GM19239 (cell line): ENCODE measurements at regions not wholly inside any gene's neighbourhood (a gene's known extent, or its start where the extent isn't known, plus 50 kb on each side); places are given as distances from the start of the nearest gene placed in this dataset.

Experiments
- DNase-seq: peaks from one replicate; pipeline ENCODE4 v3.0.0; 2011; ENCODE audit warnings: low spot score; ENCODE audit not compliant: insufficient read length
- FAIRE-seq: peaks from 2 replicates; lab custom pipeline; 2011; peaks lifted over from hg19 to GRCh38; lab: Jason Lieb, UNC

DNA sequence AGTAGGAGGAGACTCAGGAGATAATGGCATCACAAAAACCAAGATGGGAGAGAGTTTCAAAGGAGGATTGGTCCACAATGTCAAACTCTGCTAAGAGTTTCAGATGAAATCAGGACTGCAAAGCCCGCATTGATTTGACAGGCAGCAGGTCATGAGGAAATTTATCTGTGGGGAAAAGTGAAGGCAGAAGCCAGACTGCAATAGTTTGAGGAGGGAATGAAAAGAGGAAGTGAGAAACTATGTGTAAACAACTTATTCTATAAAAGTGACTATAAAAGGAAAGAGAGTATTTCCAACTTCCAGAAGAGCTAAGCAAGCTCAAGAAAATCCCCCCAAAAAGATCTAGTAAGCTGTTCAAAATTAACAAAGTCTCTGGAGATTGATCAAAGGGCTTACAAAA is 66.3 kb upstream of the DGKK start:
- DNase-seq = no peak
- peak; percentile 52 for FAIRE-seq
